Pancreas (tissue), 10 donors: ENCODE measurements at regions not wholly inside any gene's neighbourhood (a gene's known extent, or its start where the extent isn't known, plus 50 kb on each side); places are given as distances from the start of the nearest gene placed in this dataset.

Experiments
- ATAC-seq, 4 donors: fragments of 200-7000 bp; cut with Tn5 transposase; one replicate each; pipeline versions ENCODE4 v1.8.0 to v1.9.1; 2020; ENCODE audit warnings: mild to moderate bottlenecking in 4 of 4, moderate library complexity in 4 of 4
- DNase-seq, 6 donors: peaks; one replicate each; pipeline ENCODE4 v3.0.0-alpha.2; 2020
- FAIRE-seq: peaks from 2 replicates; lab custom pipeline; 2012; peaks lifted over from hg19 to GRCh38; lab: Jason Lieb, UNC
- H3K27ac ChIP-seq, 4 donors: fragments of 200-600 bp; sonication (generic); 1 replicate in 3 of 4; 2 replicates in 1 of 4; pipeline versions ENCODE4 v1.5.0 to v1.8.0; 2020
- H3K27me3 ChIP-seq, 4 donors: fragments of 200-600 bp; one replicate each; pipeline ENCODE4 v1.8.0; 2021
- H3K36me3 ChIP-seq, 3 donors: fragments of 200-600 bp; sonication (generic) in 1 of 3; one replicate each; pipeline versions ENCODE4 v1.5.0 to v1.8.0; 2020 to 2021
- H3K4me1 ChIP-seq, 3 donors: fragments of 200-600 bp; one replicate each; pipeline ENCODE4 v1.8.0; 2021
- H3K4me3 ChIP-seq, 4 donors: fragments of 200-600 bp; sonication (generic) in 2 of 4; one replicate each; pipeline versions ENCODE4 v1.5.0 to v1.8.0; 2020 to 2021
- H3K9me3 ChIP-seq, 4 donors: fragments of 200-600 bp; one replicate each; pipeline ENCODE4 v1.8.0; 2021
- CTCF ChIP-seq, 4 donors: fragments of 200-600 bp; sonication (generic) in 3 of 4; IDR thresholded peaks; one replicate each; pipeline versions ENCODE4 v1.5.0 to v1.8.0; 2021; ENCODE audit warnings: antibody characterized with exemption in 4 of 4
- WGBS, 2 donors: extraction: QIAGEN DNeasy Blood & Tissue Kit; methylation state at CpG; one replicate each; pipeline ENCODE4 v1.1.7; 2013; 5-methylcytosine and 5-hydroxymethylcytosine counted together
- intact Hi-C, 3 donors: fragments of 100-400 bp; cut with DNase I; formaldehyde crosslinking; loops; one replicate each; pipeline versions ENCODE4 v1.11.1 to v1.14.2; 2022
- donor health status: healthy with polysubstance abuse.
- donor health status: DM: no; HTN: no; CAD: no; lungs with moderate emphysema.
- donor health status: DM: no; HTN: no; CAD: no.
- donor health status: control.
- donor health status: control.
- donor health status: Bipolar disorder and iron deficiency.
- donor health status: DM: yes; HTN: yes; CAD: no.
- donor health status: DM: no; HTN: no; CAD: no.
- donor health status: DM: no; HTN: no; CAD: no.
- donor health status: DM: yes; HTN: yes; CAD: no.

GRCh38 chr7:41108821-41109220, 594.1 kb downstream of the INHBA start:
- intact Hi-C loops, result no loop called here

GRCh38 chr7:41107938-41108448, 594.9 kb downstream of the INHBA start:
- 23 to 29% methylated on average over 6 of the region's 6 CpGs for WGBS, 2 donors
- TF ChIP-seq CTCF (IDR thresholded peaks at IDR 0.05), result no peak
- Histone ChIP-seq H3K27me3 (no peaks in the 10 kb centered on the region), H3K4me3 (no peak overlapping the region), H3K9me3 (no peaks in the 10 kb centered on the region), H3K36me3 (no peaks in the 10 kb centered on the region), H3K4me1 (no peaks in the 10 kb centered on the region), H3K27ac (no peak overlapping the region)
- intact Hi-C loops, result no loop called here
- ATAC-seq (peak in 1 of 4 donors; percentile 13), FAIRE-seq (no peak), DNase-seq (no peak)

More at GRCh38 chr7:41108821-41109220, 594.1 kb downstream of the INHBA start:
- Histone ChIP-seq H3K27me3 (no peaks in the 10 kb centered on the region), H3K4me3 (no peak overlapping the region), H3K36me3 (no peaks in the 10 kb centered on the region), H3K4me1 (no peaks in the 10 kb centered on the region), H3K27ac (no peak overlapping the region), H3K9me3 (no peaks in the 10 kb centered on the region)
- no peak for ATAC-seq
- TF ChIP-seq CTCF (IDR thresholded peaks at IDR 0.05), result no peak
- no peak for FAIRE-seq
- DNase-seq, result no peak

- Histone ChIP-seq H3K27ac (no peak overlapping the region), H3K4me3 (no peak overlapping the region), H3K9me3 (no peaks in the 10 kb centered on the region), H3K36me3 (no peaks in the 10 kb centered on the region), H3K4me1 (no peaks in the 10 kb centered on the region), H3K27me3 (no peaks in the 10 kb centered on the region)
- ATAC-seq, result peak in 2 of 4 donors; percentile 56 to 77
- FAIRE-seq, result no peak
- intact Hi-C loops, result no loop called here
- TF ChIP-seq CTCF (IDR thresholded peaks at IDR 0.05), result no peak
- no peak for DNase-seq
- 51 to 67% methylated on average over 8 of the region's 8 CpGs for WGBS, 2 donors
Observed at GRCh38 chr7:41107330-41107937, 595.5 kb downstream of the INHBA start.

GRCh38 chr7:41104631-41105030, 598.3 kb downstream of the INHBA start:
- no peak for FAIRE-seq
- intact Hi-C loops, result no loop called here
- 50 to 56% methylated on average over 1 of the region's 1 CpG for WGBS, 2 donors

More at GRCh38 chr7:41104631-41105030, 598.3 kb downstream of the INHBA start:
- Histone ChIP-seq H3K4me1 (no peaks in the 10 kb centered on the region), H3K4me3 (no peak overlapping the region), H3K9me3 (no peaks in the 10 kb centered on the region), H3K27me3 (no peaks in the 10 kb centered on the region), H3K36me3 (no peaks in the 10 kb centered on the region), H3K27ac (no peak overlapping the region)
- no peak for TF ChIP-seq CTCF (IDR thresholded peaks at IDR 0.05)
- no peak for ATAC-seq
- no peak for DNase-seq
